GM06990 (cell line): ENCODE measurements at regions not wholly inside any gene's neighbourhood (a gene's known extent, or its start where the extent isn't known, plus 50 kb on each side); places are given as distances from the start of the nearest gene placed in this dataset.

Experiments used
- DNase-seq: peaks from one replicate; pipeline ENCODE4 v3.0.0-alpha.2; 2011; ENCODE audit not compliant: insufficient read length; ENCODE audit errors: extremely low read depth
- H3K27me3 ChIP-seq: replicated peaks from 2 replicates; pipeline ENCODE4 v1.6.0; 2011; ENCODE audit warnings: low read length; ENCODE audit not compliant: control insufficient read depth, insufficient read depth
- H3K36me3 ChIP-seq: 2 replicates; pipeline ENCODE4 v1.5.1; 2011; ENCODE audit warnings: low read length; ENCODE audit not compliant: control insufficient read depth, insufficient read depth
- H3K4me3 ChIP-seq: replicated peaks from 2 replicates; pipeline ENCODE4 v1.5.1; 2011; ENCODE audit warnings: low read depth, mild to moderate bottlenecking, control low read depth, low read length
- CTCF ChIP-seq: IDR thresholded peaks from 2 replicates; pipeline ENCODE4 v1.5.1; 2011; ENCODE audit warnings: low read length, control low read depth, mild to moderate bottlenecking, inconsistent platforms; ENCODE audit not compliant: insufficient read depth, poor library complexity, severe bottlenecking

- Histone ChIP-seq H3K36me3 (no peaks in the 10 kb centered on the region), H3K27me3 (no peaks in the 10 kb centered on the region), H3K4me3 (no peak overlapping the region)
- TF ChIP-seq CTCF = no peak
- no peak for DNase-seq
Measured at GRCh38 chr6:134449004-134449403, 131.1 kb upstream of the SGK1 start.

- no peaks in the 10 kb centered on the region for H3K36me3 ChIP-seq
- no peak for DNase-seq
- H3K27me3 ChIP-seq = no peaks in the 10 kb centered on the region
- H3K4me3 ChIP-seq = no peak overlapping the region
- TF ChIP-seq CTCF = no peak
Measured at GRCh38 chr6:134447883-134448387, 130.0 kb upstream of the SGK1 start.

- Histone ChIP-seq H3K4me3 (no peak overlapping the region), H3K27me3 (no peaks in the 10 kb centered on the region), H3K36me3 (no peaks in the 10 kb centered on the region)
- no peak for DNase-seq
- no peak for TF ChIP-seq CTCF
Measured at GRCh38 chr6:134447423-134447822, 129.5 kb upstream of the SGK1 start.

GRCh38 chr6:134446896-134447295 lies 129.0 kb upstream of the SGK1 start:
- H3K36me3 ChIP-seq = no peaks in the 10 kb centered on the region
- TF ChIP-seq CTCF = no peak
- H3K4me3 ChIP-seq = no peak overlapping the region
- no peak for DNase-seq
- no peaks in the 10 kb centered on the region for H3K27me3 ChIP-seq

GRCh38 chr6:134446218-134446848 lies 128.4 kb upstream of the SGK1 start:
- TF ChIP-seq CTCF = no peak

GRCh38 chr6:134443009-134443408 lies 125.1 kb upstream of the SGK1 start:
- Histone ChIP-seq H3K27me3 (no peaks in the 10 kb centered on the region), H3K4me3 (no peak overlapping the region), H3K36me3 (no peaks in the 10 kb centered on the region)
- no peak for DNase-seq
- no peak for TF ChIP-seq CTCF

More at GRCh38 chr6:134446218-134446848, 128.4 kb upstream of the SGK1 start:
- Histone ChIP-seq H3K4me3 (no peak overlapping the region), H3K27me3 (no peaks in the 10 kb centered on the region), H3K36me3 (no peaks in the 10 kb centered on the region)
- DNase-seq = no peak
